ENCODE measurements at regions not wholly inside any gene's neighbourhood (a gene's known extent, or its start where the extent isn't known, plus 50 kb on each side); places are given as distances from the start of the nearest gene placed in this dataset.
"Not testable (repeated sequence)": the region's sequence is repeated elsewhere in the genome, so short reads cannot be mapped to it uniquely, and the experiment has no call there.

- no peak overlapping the region for H3K27ac Mint-ChIP-seq
- ATAC-seq (ENCODE audit: low read depth in 2 of 2) (no peak), DNase-seq (no peak)
- Histone ChIP-seq H3K27me3 (ENCODE audit: control insufficient read depth, insufficient read depth, low read length) (no peaks in the 10 kb centered on the region), H3K27ac (ENCODE audit: insufficient read depth, low read length, poor library complexity, severe bottlenecking) (no peak overlapping the region), H3K4me3 (ENCODE audit: low read depth, low read length) (no peak overlapping the region), H3K9me3 (ENCODE audit: control insufficient read depth in 2 of 2, low read length in 2 of 2) (no peaks in the 10 kb centered on the region), H3K4me1 (ENCODE audit: control insufficient read depth, insufficient read depth, low read length, poor library complexity, severe bottlenecking) (no peaks in the 10 kb centered on the region), H3K36me3 (ENCODE audit: control insufficient read depth, insufficient read depth, low read length) (no peaks in the 10 kb centered on the region)
- peaks cover 0 to 4% (median 3%) of the 10 kb centered on the region in 7 donors for H3K9me3 Mint-ChIP-seq
- H3K4me3 Mint-ChIP-seq, result no peak overlapping the region
- no peaks in the 10 kb centered on the region for H3K36me3 Mint-ChIP-seq
- no peaks in the 10 kb centered on the region for H3K4me1 Mint-ChIP-seq
- H3K27me3 Mint-ChIP-seq, result no peaks in the 10 kb centered on the region
Measured at GRCh38 chrX:113260474-113260873, 419.8 kb upstream of the AMOT start.

- Mint-ChIP-seq H3K4me1 (no peaks in the 10 kb centered on the region), H3K9me3 (peaks cover 0 to 5% (median 0%) of the 10 kb centered on the region in 7 donors), H3K36me3 (no peaks in the 10 kb centered on the region), H3K27ac (no peak overlapping the region), H3K4me3 (no peak overlapping the region), H3K27me3 (no peaks in the 10 kb centered on the region)
- H3K4me3 ChIP-seq (ENCODE audit: low read depth, low read length), result no peak overlapping the region
- no peak overlapping the region for H3K27ac ChIP-seq (ENCODE audit: insufficient read depth, low read length, poor library complexity, severe bottlenecking)
- H3K4me1 ChIP-seq (ENCODE audit: control insufficient read depth, insufficient read depth, low read length, poor library complexity, severe bottlenecking), result no peaks in the 10 kb centered on the region
- H3K27me3 ChIP-seq (ENCODE audit: control insufficient read depth, insufficient read depth, low read length), result no peaks in the 10 kb centered on the region
- DNase-seq (no peak), ATAC-seq (ENCODE audit: low read depth in 2 of 2) (no peak)
- H3K36me3 ChIP-seq (ENCODE audit: control insufficient read depth, insufficient read depth, low read length), result no peaks in the 10 kb centered on the region
- H3K9me3 ChIP-seq (ENCODE audit: control insufficient read depth in 2 of 2, low read length in 2 of 2), result no peaks in the 10 kb centered on the region
Measured at GRCh38 chrX:113222305-113222704, 381.7 kb upstream of the AMOT start.

- H3K27me3 ChIP-seq (ENCODE audit: control insufficient read depth, insufficient read depth, low read length), result no peaks in the 10 kb centered on the region
- H3K9me3 Mint-ChIP-seq, result peaks cover 0 to 4% (median 0%) of the 10 kb centered on the region in 7 donors
- H3K36me3 Mint-ChIP-seq, result no peaks in the 10 kb centered on the region
- H3K27ac ChIP-seq (ENCODE audit: insufficient read depth, low read length, poor library complexity, severe bottlenecking), result no peak overlapping the region
- H3K36me3 ChIP-seq (ENCODE audit: control insufficient read depth, insufficient read depth, low read length), result no peaks in the 10 kb centered on the region
- no peaks in the 10 kb centered on the region for H3K27me3 Mint-ChIP-seq
- DNase-seq (no peak), ATAC-seq (ENCODE audit: low read depth in 2 of 2) (no peak)
- H3K9me3 ChIP-seq (ENCODE audit: control insufficient read depth in 2 of 2, low read length in 2 of 2), result no peaks in the 10 kb centered on the region
- H3K4me1 Mint-ChIP-seq, result no peaks in the 10 kb centered on the region
- no peak overlapping the region for H3K4me3 ChIP-seq (ENCODE audit: low read depth, low read length)
- no peaks in the 10 kb centered on the region for H3K4me1 ChIP-seq (ENCODE audit: control insufficient read depth, insufficient read depth, low read length, poor library complexity, severe bottlenecking)
- H3K4me3 Mint-ChIP-seq, result no peak overlapping the region
- no peak overlapping the region for H3K27ac Mint-ChIP-seq
Measured at GRCh38 chrX:113212052-113212451, 371.4 kb upstream of the AMOT start.

- Histone ChIP-seq H3K4me1 (ENCODE audit: control insufficient read depth, insufficient read depth, low read length, poor library complexity, severe bottlenecking) (no peaks in the 10 kb centered on the region), H3K27ac (ENCODE audit: insufficient read depth, low read length, poor library complexity, severe bottlenecking) (no peak overlapping the region), H3K9me3 (ENCODE audit: control insufficient read depth in 2 of 2, low read length in 2 of 2) (no peaks in the 10 kb centered on the region), H3K36me3 (ENCODE audit: control insufficient read depth, insufficient read depth, low read length) (no peaks in the 10 kb centered on the region), H3K4me3 (ENCODE audit: low read depth, low read length) (no peak overlapping the region), H3K27me3 (ENCODE audit: control insufficient read depth, insufficient read depth, low read length) (no peaks in the 10 kb centered on the region)
- no peaks in the 10 kb centered on the region for H3K27me3 Mint-ChIP-seq
- no peak for ATAC-seq (ENCODE audit: low read depth in 2 of 2)
- peaks cover 0 to 9% (median 4%) of the 10 kb centered on the region in 7 donors for H3K9me3 Mint-ChIP-seq
- no peaks in the 10 kb centered on the region for H3K4me1 Mint-ChIP-seq
- peak in 1 of 3 donors; percentile 1 for DNase-seq
- H3K27ac Mint-ChIP-seq, result no peak overlapping the region
- H3K36me3 Mint-ChIP-seq, result no peaks in the 10 kb centered on the region
- no peak overlapping the region for H3K4me3 Mint-ChIP-seq
Measured at GRCh38 chrX:113202601-113203000, 362.0 kb upstream of the AMOT start.

- no peak overlapping the region for H3K4me3 ChIP-seq (ENCODE audit: low read depth, low read length)
- no peaks in the 10 kb centered on the region for H3K27me3 ChIP-seq (ENCODE audit: control insufficient read depth, insufficient read depth, low read length)
- no peaks in the 10 kb centered on the region for H3K9me3 ChIP-seq (ENCODE audit: control insufficient read depth in 2 of 2, low read length in 2 of 2)
- ATAC-seq (ENCODE audit: low read depth in 2 of 2) (no peak), DNase-seq (no peak)
- Mint-ChIP-seq H3K4me3 (no peak overlapping the region), H3K9me3 (peaks cover 0 to 5% (median 0%) of the 10 kb centered on the region in 7 donors), H3K27ac (no peak overlapping the region), H3K36me3 (no peaks in the 10 kb centered on the region), H3K4me1 (no peaks in the 10 kb centered on the region), H3K27me3 (no peaks in the 10 kb centered on the region)
- H3K36me3 ChIP-seq (ENCODE audit: control insufficient read depth, insufficient read depth, low read length), result no peaks in the 10 kb centered on the region
- H3K4me1 ChIP-seq (ENCODE audit: control insufficient read depth, insufficient read depth, low read length, poor library complexity, severe bottlenecking), result no peaks in the 10 kb centered on the region
- no peak overlapping the region for H3K27ac ChIP-seq (ENCODE audit: insufficient read depth, low read length, poor library complexity, severe bottlenecking)
Measured at GRCh38 chrX:113195949-113196348, 355.3 kb upstream of the AMOT start.

- ATAC-seq (ENCODE audit: low read depth in 2 of 2) (no peak), DNase-seq (no peak)
- Histone ChIP-seq H3K4me1 (ENCODE audit: control insufficient read depth, insufficient read depth, low read length, poor library complexity, severe bottlenecking) (no peaks in the 10 kb centered on the region), H3K9me3 (ENCODE audit: control insufficient read depth in 2 of 2, low read length in 2 of 2) (no peaks in the 10 kb centered on the region), H3K36me3 (ENCODE audit: control insufficient read depth, insufficient read depth, low read length) (no peaks in the 10 kb centered on the region), H3K4me3 (ENCODE audit: low read depth, low read length) (no peak overlapping the region), H3K27me3 (ENCODE audit: control insufficient read depth, insufficient read depth, low read length) (no peaks in the 10 kb centered on the region), H3K27ac (ENCODE audit: insufficient read depth, low read length, poor library complexity, severe bottlenecking) (no peak overlapping the region)
- no peaks in the 10 kb centered on the region for H3K36me3 Mint-ChIP-seq
- H3K4me1 Mint-ChIP-seq, result no peaks in the 10 kb centered on the region
- no peaks in the 10 kb centered on the region for H3K27me3 Mint-ChIP-seq
- no peak overlapping the region for H3K4me3 Mint-ChIP-seq
- H3K9me3 Mint-ChIP-seq, result peaks cover 0 to 3% (median 0%) of the 10 kb centered on the region in 7 donors
- no peak overlapping the region for H3K27ac Mint-ChIP-seq
Measured at GRCh38 chrX:113192418-113192817, 351.8 kb upstream of the AMOT start.

- peaks cover 0 to 7% (median 2%) of the 10 kb centered on the region in 7 donors for H3K9me3 Mint-ChIP-seq
- Histone ChIP-seq H3K9me3 (ENCODE audit: control insufficient read depth in 2 of 2, low read length in 2 of 2) (no peaks in the 10 kb centered on the region), H3K4me1 (ENCODE audit: control insufficient read depth, insufficient read depth, low read length, poor library complexity, severe bottlenecking) (no peaks in the 10 kb centered on the region), H3K36me3 (ENCODE audit: control insufficient read depth, insufficient read depth, low read length) (no peaks in the 10 kb centered on the region), H3K27me3 (ENCODE audit: control insufficient read depth, insufficient read depth, low read length) (no peaks in the 10 kb centered on the region), H3K27ac (ENCODE audit: insufficient read depth, low read length, poor library complexity, severe bottlenecking) (no peak overlapping the region), H3K4me3 (ENCODE audit: low read depth, low read length) (no peak overlapping the region)
- H3K27ac Mint-ChIP-seq, result no peak overlapping the region
- no peaks in the 10 kb centered on the region for H3K27me3 Mint-ChIP-seq
- no peaks in the 10 kb centered on the region for H3K36me3 Mint-ChIP-seq
- H3K4me3 Mint-ChIP-seq, result no peak overlapping the region
- ATAC-seq (ENCODE audit: low read depth in 2 of 2) (no peak), DNase-seq (no peak)
- H3K4me1 Mint-ChIP-seq, result no peaks in the 10 kb centered on the region
Measured at GRCh38 chrX:113157496-113157895, 316.9 kb upstream of the AMOT start.

- not testable (repeated sequence) for H3K27me3 ChIP-seq (ENCODE audit: control insufficient read depth, insufficient read depth, low read length); H3K27ac ChIP-seq (ENCODE audit: insufficient read depth, low read length, poor library complexity, severe bottlenecking); H3K27me3 Mint-ChIP-seq; H3K27ac Mint-ChIP-seq; H3K36me3 ChIP-seq (ENCODE audit: control insufficient read depth, insufficient read depth, low read length); ATAC-seq (ENCODE audit: low read depth in 2 of 2); H3K4me3 ChIP-seq (ENCODE audit: low read depth, low read length); H3K36me3 Mint-ChIP-seq; H3K4me1 ChIP-seq (ENCODE audit: control insufficient read depth, insufficient read depth, low read length, poor library complexity, severe bottlenecking); H3K9me3 Mint-ChIP-seq; DNase-seq; H3K4me1 Mint-ChIP-seq; H3K9me3 ChIP-seq (ENCODE audit: control insufficient read depth in 2 of 2, low read length in 2 of 2); H3K4me3 Mint-ChIP-seq
Measured at GRCh38 chrX:113154315-113154714, 313.7 kb upstream of the AMOT start.
